ENCODE measurements at regions not wholly inside any gene's neighbourhood (a gene's known extent, or its start where the extent isn't known, plus 50 kb on each side); places are given as distances from the start of the nearest gene placed in this dataset.

GRCh38 chr5:106737111-106737510 is 933.6 kb downstream of the EFNA5 start:
- TF ChIP-seq POLR2A (IDR thresholded peaks at IDR 0.05) (no peak), EP300 (IDR thresholded peaks at IDR 0.05) (no peak), POLR2AphosphoS5 (IDR thresholded peaks at IDR 0.05) (no peak)
- TF ChIP-seq, protein P1, sequence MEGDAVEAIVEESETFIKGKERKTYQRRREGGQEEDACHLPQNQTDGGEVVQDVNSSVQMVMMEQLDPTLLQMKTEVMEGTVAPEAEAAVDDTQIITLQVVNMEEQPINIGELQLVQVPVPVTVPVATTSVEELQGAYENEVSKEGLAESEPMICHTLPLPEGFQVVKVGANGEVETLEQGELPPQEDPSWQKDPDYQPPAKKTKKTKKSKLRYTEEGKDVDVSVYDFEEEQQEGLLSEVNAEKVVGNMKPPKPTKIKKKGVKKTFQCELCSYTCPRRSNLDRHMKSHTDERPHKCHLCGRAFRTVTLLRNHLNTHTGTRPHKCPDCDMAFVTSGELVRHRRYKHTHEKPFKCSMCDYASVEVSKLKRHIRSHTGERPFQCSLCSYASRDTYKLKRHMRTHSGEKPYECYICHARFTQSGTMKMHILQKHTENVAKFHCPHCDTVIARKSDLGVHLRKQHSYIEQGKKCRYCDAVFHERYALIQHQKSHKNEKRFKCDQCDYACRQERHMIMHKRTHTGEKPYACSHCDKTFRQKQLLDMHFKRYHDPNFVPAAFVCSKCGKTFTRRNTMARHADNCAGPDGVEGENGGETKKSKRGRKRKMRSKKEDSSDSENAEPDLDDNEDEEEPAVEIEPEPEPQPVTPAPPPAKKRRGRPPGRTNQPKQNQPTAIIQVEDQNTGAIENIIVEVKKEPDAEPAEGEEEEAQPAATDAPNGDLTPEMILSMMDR (IDR thresholded peaks at IDR 0.05): no peak

Data from sigmoid colon (tissue), 4 donors.